Stimulated activated effector memory CD8-positive, alpha-beta T cell treated with anti-CD3 and anti-CD28 coated beads, Interleukin-12 subunit alpha, Interleukin-12 subunit beta, amount 100 ng/mL, for 72 hours (primary cell): ENCODE measurements at regions not wholly inside any gene's neighbourhood (a gene's known extent, or its start where the extent isn't known, plus 50 kb on each side); places are given as distances from the start of the nearest gene placed in this dataset.

Source experiments
- ATAC-seq: fragments of 150-1000 bp; cut with Tn5 transposase; 2 replicates; pipeline ENCODE4 v1.10.0; 2021
- DNase-seq, 2 donors: peaks; one replicate each; pipeline ENCODE4 v3.0.0; 2021 to 2022; ENCODE audit warnings: low spot score in 2 of 2
- H3K27ac Mint-ChIP-seq: one replicate; pipeline ENCODE4 v1.8.0; 2022; ENCODE audit warnings: mild to moderate bottlenecking, mixed read lengths
- H3K36me3 Mint-ChIP-seq: one replicate; pipeline ENCODE4 v1.8.0; 2022; ENCODE audit warnings: mild to moderate bottlenecking, mixed read lengths
- H3K4me1 Mint-ChIP-seq: one replicate; pipeline ENCODE4 v1.8.0; 2022; ENCODE audit warnings: mixed read lengths
- H3K4me3 Mint-ChIP-seq: one replicate; pipeline ENCODE4 v1.8.0; 2022; ENCODE audit warnings: mild to moderate bottlenecking, mixed read lengths
- H3K9me3 Mint-ChIP-seq: one replicate; pipeline ENCODE4 v1.8.0; 2022; ENCODE audit warnings: mixed read lengths

DNA sequence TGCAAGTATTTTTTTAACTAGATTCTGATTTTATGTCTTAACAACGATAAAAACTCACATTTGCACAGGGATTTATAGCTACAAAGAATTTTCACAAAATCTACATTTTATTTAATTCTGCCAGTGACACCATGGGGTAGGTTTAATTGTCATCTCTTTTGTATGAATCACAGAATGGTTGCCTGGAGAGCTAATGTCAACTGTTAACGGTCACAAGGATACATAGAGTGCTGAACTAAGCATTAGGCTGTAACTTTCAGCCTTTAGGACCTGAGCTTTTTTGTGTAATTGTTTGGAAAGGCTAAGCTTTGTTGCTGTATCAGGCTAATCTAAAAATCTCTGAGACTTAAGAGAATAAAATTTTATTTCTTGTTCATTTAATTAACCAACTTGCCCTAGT is 465.3 kb upstream of the TBX3 start:
- H3K27ac Mint-ChIP-seq, result no peak overlapping the region
- H3K4me1 Mint-ChIP-seq, result no peaks in the 10 kb centered on the region
- no peak overlapping the region for H3K4me3 Mint-ChIP-seq
- DNase-seq (no peak), ATAC-seq (no peak)
- H3K36me3 Mint-ChIP-seq, result no peaks in the 10 kb centered on the region
- H3K9me3 Mint-ChIP-seq, result peaks cover 23% of the 10 kb centered on the region

DNA sequence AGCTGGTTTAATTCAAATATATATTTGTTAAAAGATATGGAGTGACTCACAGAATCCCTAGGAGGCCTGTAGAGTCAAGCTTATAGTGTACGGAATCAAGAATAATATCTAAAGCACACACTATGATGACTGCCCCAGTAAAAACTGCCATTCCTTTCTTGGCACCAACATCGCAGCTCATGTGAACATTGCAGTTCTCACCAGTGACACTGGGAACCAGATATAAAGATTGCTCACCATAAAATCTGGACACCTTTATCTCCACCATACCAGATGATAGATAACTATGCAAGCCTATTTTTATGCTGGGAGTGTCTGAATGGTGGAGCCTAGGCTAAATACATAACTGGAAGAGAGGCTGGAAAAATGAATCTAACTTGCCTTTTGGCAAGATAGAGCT is 463.9 kb upstream of the TBX3 start:
- DNase-seq, result no peak
- Mint-ChIP-seq H3K4me1 (no peaks in the 10 kb centered on the region), H3K4me3 (no peak overlapping the region), H3K9me3 (peaks cover 23% of the 10 kb centered on the region), H3K27ac (no peak overlapping the region), H3K36me3 (no peaks in the 10 kb centered on the region)
- no peak for ATAC-seq

- DNase-seq (no peak), ATAC-seq (no peak)
- Mint-ChIP-seq H3K9me3 (peaks cover 23% of the 10 kb centered on the region), H3K36me3 (no peaks in the 10 kb centered on the region), H3K4me1 (no peaks in the 10 kb centered on the region), H3K27ac (no peak overlapping the region), H3K4me3 (no peak overlapping the region)
Observed at GRCh38 chr12:115146453-115146852, 462.5 kb upstream of the TBX3 start.

DNA sequence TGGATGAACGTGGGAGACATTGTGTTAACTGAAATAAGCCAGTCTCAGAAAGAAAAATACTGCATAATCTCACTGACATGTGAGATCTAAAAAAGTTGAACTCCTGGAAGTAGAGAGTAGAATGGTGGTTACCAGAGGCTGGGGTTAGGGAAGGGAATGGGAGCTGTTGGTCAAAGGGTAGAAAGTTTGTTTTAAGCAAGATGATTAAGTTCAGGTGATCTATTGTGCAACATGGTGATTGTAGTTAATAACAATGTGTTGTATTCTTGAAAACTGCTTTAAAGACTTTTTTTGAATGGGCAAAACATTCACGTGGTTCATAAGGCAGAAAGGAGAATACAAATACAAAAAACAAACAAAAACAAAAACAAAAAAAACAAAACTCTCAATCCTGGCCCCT is 460.4 kb upstream of the TBX3 start:
- Mint-ChIP-seq H3K4me1 (no peaks in the 10 kb centered on the region), H3K9me3 (peaks cover 19% of the 10 kb centered on the region), H3K27ac (no peak overlapping the region), H3K36me3 (no peaks in the 10 kb centered on the region), H3K4me3 (no peak overlapping the region)
- DNase-seq (no peak), ATAC-seq (no peak)

DNA sequence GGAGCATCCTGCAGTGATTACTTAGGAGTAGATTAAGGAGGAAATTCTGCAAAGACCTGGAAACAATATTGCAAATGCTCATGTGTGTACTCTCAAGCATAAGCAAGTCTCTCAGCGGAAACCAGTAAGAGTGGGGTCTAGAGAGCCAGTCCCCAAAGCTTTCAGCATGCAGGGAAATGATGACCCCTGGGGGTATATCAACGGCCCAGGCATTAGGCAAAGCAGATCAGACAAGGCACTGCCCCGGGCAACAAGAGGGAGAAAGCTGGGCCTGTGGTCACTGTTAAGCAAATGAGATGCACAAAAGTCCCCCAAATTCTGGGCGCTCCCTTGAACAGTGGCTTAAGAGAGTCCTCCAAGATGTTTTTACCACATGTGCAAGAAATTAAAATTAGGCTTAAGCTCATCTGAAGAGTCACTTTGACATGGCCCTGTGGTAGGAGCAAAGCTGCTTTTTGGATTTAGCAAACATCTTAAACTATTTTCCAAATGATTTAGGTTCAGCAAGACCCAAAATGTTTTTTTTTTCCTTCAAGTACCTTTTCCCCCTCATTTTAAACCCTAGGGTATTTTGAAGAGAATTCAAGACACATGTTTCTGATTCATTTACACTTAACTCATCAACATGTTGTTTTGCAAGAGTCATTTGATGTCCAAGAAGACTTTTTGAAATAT is 457.1 kb upstream of the TBX3 start:
- no peak for DNase-seq
- peaks cover 9% of the 10 kb centered on the region for H3K9me3 Mint-ChIP-seq
- no peak for ATAC-seq

GRCh38 chr12:115137812-115138521 is 454.0 kb upstream of the TBX3 start:
- Mint-ChIP-seq H3K36me3 (no peaks in the 10 kb centered on the region), H3K27ac (no peak overlapping the region), H3K4me3 (no peak overlapping the region)

More for the DNA sequence above, 457.1 kb upstream of the TBX3 start:
- Mint-ChIP-seq H3K4me3 (no peak overlapping the region), H3K36me3 (no peaks in the 10 kb centered on the region), H3K4me1 (no peaks in the 10 kb centered on the region), H3K27ac (no peak overlapping the region)

DNA sequence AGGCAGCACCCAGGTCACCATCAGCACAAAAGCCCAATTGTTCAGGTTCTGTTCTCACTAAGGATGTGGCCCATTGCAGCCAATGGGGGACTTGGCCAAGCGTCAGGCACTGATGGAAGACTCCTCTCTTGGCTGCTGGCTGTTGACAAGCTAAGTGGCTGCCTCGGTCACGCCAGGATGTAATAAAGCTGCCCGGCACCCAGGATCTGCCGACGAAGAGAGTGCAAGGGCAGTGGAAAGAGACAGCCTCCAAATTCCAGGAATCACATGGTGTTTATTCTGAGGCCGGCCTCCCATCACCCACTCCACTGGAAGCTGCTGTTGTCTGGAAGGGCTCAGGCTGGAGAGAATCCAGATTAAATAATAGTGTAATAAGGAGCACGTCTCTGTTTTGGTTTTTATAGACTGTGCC is 451.8 kb upstream of the TBX3 start:
- Mint-ChIP-seq H3K4me3 (no peak overlapping the region), H3K27ac (no peak overlapping the region), H3K9me3 (peaks cover 9% of the 10 kb centered on the region), H3K4me1 (no peaks in the 10 kb centered on the region), H3K36me3 (no peaks in the 10 kb centered on the region)
- DNase-seq (no peak), ATAC-seq (no peak)

More at GRCh38 chr12:115137812-115138521, 454.0 kb upstream of the TBX3 start:
- Mint-ChIP-seq H3K9me3 (peaks cover 3% of the 10 kb centered on the region), H3K4me1 (no peaks in the 10 kb centered on the region)
- DNase-seq, result no peak
- ATAC-seq, result no peak

- Mint-ChIP-seq H3K4me1 (no peaks in the 10 kb centered on the region), H3K4me3 (no peak overlapping the region), H3K36me3 (no peaks in the 10 kb centered on the region), H3K27ac (no peak overlapping the region), H3K9me3 (peaks cover 9% of the 10 kb centered on the region)
- DNase-seq (no peak), ATAC-seq (no peak)
Observed at GRCh38 chr12:115134298-115134697, 450.3 kb upstream of the TBX3 start.

GRCh38 chr12:115132905-115133304 is 448.9 kb upstream of the TBX3 start:
- ATAC-seq (no peak), DNase-seq (no peak)
- no peak overlapping the region for H3K4me3 Mint-ChIP-seq
- peaks cover 9% of the 10 kb centered on the region for H3K9me3 Mint-ChIP-seq
- H3K27ac Mint-ChIP-seq, result no peak overlapping the region
- H3K36me3 Mint-ChIP-seq, result no peaks in the 10 kb centered on the region
- no peaks in the 10 kb centered on the region for H3K4me1 Mint-ChIP-seq

- H3K36me3 Mint-ChIP-seq, result no peaks in the 10 kb centered on the region
- DNase-seq, result no peak
- no peaks in the 10 kb centered on the region for H3K4me1 Mint-ChIP-seq
- H3K9me3 Mint-ChIP-seq, result peaks cover 9% of the 10 kb centered on the region
- ATAC-seq, result no peak
- H3K4me3 Mint-ChIP-seq, result no peak overlapping the region
- H3K27ac Mint-ChIP-seq, result no peak overlapping the region
Observed at GRCh38 chr12:115132145-115132544, 448.2 kb upstream of the TBX3 start.

DNA sequence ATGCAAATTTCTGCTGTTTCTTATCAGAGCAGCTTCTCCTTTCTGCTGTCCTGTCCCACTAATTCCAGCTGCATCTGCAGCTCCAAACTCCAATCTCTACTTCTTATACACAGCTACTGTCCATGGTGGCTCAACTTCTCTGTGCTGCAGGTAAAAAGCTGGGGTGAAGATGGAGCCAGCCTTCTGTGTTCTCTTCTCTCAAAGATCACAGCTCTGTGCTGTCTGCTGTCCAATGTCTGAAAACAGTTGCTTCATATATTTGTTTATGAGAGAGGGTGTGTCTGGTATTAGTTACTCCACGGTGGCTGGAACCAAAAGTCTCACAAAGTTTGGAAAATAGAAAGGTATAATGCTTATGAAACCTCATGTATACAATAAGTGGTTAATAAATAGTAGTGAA is 445.8 kb upstream of the TBX3 start:
- no peaks in the 10 kb centered on the region for H3K36me3 Mint-ChIP-seq
- DNase-seq (no peak), ATAC-seq (no peak)
- no peaks in the 10 kb centered on the region for H3K4me1 Mint-ChIP-seq
- H3K4me3 Mint-ChIP-seq, result no peak overlapping the region
- H3K27ac Mint-ChIP-seq, result no peak overlapping the region
- H3K9me3 Mint-ChIP-seq, result peaks cover 8% of the 10 kb centered on the region

GRCh38 chr12:115121053-115121452 is 437.1 kb upstream of the TBX3 start:
- H3K4me3 Mint-ChIP-seq, result no peak overlapping the region
- H3K9me3 Mint-ChIP-seq, result peaks cover 12% of the 10 kb centered on the region
- no peaks in the 10 kb centered on the region for H3K36me3 Mint-ChIP-seq
- ATAC-seq (no peak), DNase-seq (no peak)
- no peak overlapping the region for H3K27ac Mint-ChIP-seq
- H3K4me1 Mint-ChIP-seq, result no peaks in the 10 kb centered on the region

GRCh38 chr12:115118177-115118724 is 434.3 kb upstream of the TBX3 start:
- H3K4me3 Mint-ChIP-seq, result no peak overlapping the region
- H3K36me3 Mint-ChIP-seq, result no peaks in the 10 kb centered on the region
- ATAC-seq, result no peak

GRCh38 chr12:115114140-115114539 is 430.2 kb upstream of the TBX3 start:
- DNase-seq, result no peak
- Mint-ChIP-seq H3K36me3 (no peaks in the 10 kb centered on the region), H3K27ac (no peak overlapping the region), H3K4me1 (no peaks in the 10 kb centered on the region), H3K9me3 (peaks cover 7% of the 10 kb centered on the region), H3K4me3 (no peak overlapping the region)
- no peak for ATAC-seq

More at GRCh38 chr12:115118177-115118724, 434.3 kb upstream of the TBX3 start:
- Mint-ChIP-seq H3K9me3 (peaks cover 12% of the 10 kb centered on the region), H3K27ac (no peak overlapping the region), H3K4me1 (no peaks in the 10 kb centered on the region)
- no peak for DNase-seq

DNA sequence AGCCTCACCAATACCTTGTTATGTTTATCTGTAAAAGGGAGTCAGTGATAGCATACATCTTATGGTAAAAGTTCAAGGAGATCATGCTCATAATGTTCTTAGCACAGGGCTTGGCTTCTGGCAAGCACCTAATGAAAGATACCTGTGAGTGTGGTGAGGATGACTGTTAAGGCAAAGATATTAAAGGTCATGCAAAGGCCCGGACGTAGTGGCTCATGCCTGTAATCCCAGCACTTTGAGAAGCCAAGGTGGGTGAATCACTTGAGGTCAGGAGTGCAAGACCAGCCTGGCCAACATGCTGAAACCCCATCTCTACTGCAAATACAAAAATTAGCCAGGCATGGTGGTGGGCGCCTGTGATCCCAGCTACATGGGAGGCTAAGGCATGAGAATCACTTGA is 425.9 kb upstream of the TBX3 start:
- no peaks in the 10 kb centered on the region for H3K36me3 Mint-ChIP-seq

More for the DNA sequence above, 425.9 kb upstream of the TBX3 start:
- Mint-ChIP-seq H3K9me3 (peaks cover 5% of the 10 kb centered on the region), H3K4me3 (no peak overlapping the region), H3K4me1 (no peaks in the 10 kb centered on the region), H3K27ac (no peak overlapping the region)
- DNase-seq (no peak), ATAC-seq (no peak)
